GM18868 (cell line): ENCODE measurements at regions not wholly inside any gene's neighbourhood (a gene's known extent, or its start where the extent isn't known, plus 50 kb on each side); places are given as distances from the start of the nearest gene placed in this dataset.
"Not testable (repeated sequence)": the region's sequence is repeated elsewhere in the genome, so short reads cannot be mapped to it uniquely, and the experiment has no call there.

Experiments
- ATAC-seq: cut with Tn5 transposase; IDR thresholded peaks from one replicate; pipeline ENCODE4 v1.9.1; 2021; ENCODE audit warnings: mild to moderate bottlenecking, moderate library complexity; ENCODE audit not compliant: unreplicated experiment

DNA sequence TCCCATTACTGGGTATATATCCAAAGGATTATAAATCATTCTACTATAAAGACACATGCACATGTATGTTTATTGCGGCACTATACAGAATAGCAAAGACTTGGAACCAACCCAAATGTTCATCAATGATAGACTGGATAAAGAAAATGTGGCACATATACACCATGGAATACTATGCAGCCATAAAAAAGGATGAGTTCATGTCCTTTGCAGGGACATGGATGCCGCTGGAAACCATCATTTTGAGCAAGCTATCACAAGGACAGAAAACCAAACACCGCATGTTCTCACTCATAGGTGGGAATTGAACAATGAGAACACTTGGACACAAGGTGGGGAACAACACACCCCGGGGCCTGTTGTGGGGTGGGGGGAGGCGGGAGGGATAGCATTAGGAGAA lies 57.0 kb upstream of the NEUROD1 start:
- not testable (repeated sequence) for ATAC-seq

DNA sequence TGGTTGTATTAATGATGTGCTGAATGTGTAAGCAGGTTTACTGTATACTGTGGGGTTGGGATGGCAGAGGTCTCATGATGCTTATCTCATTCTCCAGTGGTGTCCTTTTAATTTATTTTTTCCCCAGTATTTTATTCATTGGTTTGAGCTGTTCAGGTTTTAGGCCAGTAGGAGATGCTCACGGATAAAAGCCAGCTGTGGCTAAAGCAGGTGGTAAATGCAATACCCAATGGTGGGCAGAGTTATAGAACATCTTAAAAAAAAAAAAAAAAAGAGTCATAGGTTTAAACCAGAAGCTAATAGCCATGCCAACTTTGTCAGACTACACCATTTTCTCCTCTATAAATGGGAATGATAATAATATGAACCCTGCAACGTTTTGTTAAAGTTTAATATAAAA lies 57.8 kb upstream of the NEUROD1 start:
- no peak for ATAC-seq

DNA sequence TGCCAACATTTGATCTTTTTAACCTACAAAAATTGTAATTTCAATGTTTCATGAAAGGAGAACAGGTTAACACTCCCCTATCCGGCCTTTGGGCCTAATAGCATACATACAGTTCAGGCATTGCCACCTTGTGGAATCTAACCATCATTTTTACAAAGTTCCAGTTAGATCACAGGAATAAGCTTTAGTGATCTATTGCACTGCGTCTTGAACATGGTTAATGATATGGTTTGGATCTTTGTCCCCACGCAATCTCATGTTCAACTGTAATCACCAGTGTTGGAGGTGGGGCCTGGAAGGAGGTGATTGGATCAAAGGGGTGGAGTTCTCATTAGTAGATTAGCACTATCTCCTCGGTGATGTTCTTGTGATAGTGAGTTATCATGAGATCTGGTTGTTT lies 58.2 kb upstream of the NEUROD1 start:
- ATAC-seq = no peak

DNA sequence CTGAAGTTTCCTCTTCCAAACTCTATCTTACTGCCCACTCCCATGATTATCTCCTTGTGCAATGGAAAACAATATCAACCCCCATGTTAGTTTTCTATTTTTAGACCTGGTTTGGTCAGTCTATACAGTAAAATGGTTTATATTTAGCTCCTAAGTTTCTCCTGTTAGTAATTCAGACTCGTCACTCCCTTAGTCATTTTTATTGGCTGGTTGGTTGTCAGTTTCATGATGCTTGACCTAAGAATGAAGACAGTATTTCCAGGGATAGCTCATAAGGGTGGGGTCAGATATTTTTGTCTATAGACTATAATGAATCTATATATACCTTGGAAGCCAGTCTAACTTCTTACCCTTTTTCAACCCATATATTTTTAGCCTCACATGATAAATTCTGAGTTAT lies 61.4 kb upstream of the NEUROD1 start:
- ATAC-seq = no peak

DNA sequence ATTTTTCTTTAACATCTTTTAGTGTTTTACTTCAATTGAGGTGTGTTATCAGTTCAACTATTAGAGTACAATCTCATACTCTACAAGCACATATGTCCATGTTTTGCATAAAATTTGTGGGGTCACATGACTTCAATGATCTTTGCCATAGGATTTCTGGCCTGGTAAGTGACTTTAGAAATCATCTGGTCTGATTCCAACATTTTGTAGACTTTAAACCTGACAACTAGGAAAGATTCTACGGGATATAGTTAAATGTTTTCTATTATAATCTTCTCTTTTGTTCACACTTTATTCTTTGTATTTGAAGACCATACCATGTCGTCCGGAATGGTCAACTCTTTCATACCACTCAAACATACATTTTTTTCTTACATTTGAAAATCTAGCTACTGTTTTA lies 62.0 kb upstream of the NEUROD1 start:
- no peak for ATAC-seq

DNA sequence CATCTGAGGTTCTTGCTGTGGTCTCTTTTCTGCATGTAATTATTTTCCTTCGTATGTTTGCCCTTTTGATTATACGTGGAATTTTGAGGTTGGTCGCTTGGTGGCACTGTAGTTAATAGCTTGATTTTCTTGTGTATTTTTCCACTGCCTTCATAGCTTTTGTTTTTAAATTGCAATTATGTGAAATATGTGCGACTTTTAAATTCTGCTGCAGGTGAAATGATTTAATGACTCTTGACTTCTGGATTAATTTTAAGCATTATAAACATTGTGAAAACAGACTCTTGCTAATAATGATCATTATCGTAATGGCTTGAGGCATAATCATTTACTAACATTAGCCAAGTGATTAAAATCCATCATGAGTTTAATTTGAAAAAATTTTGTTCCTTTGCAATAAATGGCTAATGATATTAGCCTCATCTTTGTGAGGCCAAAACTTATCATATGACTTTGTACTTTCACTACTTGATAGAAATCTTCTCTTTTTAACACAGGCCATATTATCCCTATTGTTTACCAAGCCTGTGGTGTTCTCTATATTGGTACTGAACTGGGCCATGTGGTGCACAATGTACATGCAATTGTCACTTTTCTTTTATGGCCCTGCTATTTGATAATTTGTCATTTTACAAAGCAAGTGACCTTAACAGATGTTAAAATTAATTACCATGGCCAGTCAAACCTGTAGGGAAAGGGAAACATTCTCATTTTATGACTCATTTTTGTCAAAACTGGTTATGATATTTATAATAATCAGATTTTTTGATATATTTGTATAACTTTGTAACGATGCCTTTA lies 62.8 kb upstream of the NEUROD1 start:
- peak; percentile 56 for ATAC-seq

DNA sequence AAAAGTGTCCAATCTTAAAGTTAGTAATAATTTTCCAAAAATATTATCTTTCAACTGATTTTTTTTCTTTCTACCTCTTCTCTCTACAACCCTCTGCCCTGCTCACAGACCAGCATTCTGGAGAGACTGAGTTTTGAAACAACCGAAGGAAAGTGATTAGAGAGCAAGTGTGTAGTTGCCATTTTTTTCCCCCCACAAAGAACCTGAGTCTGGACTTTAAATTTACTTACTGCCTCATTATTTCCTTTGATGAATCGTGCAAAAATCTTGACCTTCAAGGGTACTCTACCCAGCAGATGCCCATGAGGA lies 63.4 kb upstream of the NEUROD1 start:
- no peak for ATAC-seq

DNA sequence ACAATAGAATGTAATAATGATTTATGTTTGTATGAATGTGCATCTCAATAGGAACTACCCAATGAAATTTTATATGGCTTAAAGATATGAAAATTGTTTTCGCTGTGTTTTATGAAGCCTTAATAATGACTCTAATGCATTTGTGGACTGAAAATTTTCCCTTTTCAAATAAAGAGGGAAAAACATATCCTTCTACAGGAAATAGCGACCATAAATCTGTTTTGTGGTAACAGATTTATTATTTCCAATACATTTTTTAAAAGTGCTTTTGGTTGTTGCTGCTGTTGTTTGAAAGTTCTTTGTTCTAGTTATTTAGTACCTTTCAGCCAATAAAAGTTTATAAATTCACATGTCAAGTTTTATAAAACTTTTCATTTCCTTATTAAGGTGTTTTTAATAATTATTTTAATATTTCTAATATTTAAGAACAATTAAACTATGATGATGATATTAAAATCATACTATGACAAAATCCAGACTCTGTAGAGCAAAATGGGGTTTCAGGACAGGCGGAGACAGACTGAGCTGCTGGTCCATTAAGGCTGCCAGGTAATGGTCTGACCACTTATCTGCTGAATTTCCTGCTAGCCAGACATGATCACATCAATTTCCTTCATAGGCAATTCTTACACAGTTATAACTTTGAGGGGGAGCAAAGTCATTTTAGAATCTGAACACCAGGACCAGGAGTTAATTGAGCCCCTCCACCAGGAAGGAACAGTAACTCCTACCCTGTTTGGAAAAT lies 65.7 kb upstream of the NEUROD1 start:
- ATAC-seq = no peak

DNA sequence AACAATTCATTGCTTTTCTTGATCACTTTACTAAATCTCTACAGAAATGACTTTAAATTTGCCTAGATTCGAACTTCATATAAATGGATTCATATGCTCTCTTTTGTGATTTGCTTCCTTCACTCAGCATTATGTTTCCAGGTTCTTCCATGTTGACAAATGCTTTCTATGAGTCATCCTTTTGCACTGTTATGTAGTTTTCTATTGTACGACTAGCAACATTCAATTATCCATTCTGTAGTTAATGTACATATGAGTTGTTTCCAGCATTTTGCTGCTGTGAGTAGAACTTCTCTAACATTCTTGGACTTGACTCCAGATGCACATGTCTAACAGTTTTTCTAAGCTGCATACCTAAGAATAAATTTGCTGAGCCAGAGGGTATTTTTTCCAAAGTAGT lies 66.5 kb upstream of the NEUROD1 start:
- ATAC-seq = no peak

DNA sequence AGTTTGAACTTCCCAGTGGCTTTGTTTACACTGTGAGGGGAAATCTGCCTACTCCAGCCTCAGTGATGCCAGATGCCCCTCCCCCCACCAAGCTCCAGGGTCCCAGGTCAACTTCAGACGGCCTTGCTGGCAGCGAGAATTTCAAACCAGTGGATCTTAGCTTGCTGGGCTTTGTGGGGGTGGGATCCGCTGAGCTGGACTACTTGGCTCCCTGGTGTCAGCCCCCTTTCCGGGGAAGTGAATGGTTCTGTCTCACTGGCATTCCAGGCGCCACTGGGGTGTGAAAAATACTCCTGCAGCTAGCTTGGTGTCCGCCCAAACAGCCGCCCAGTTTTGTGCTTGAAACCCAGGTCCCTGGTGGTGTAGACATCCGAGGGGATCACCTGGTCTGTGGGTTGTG lies 70.0 kb upstream of the NEUROD1 start:
- no peak for ATAC-seq

DNA sequence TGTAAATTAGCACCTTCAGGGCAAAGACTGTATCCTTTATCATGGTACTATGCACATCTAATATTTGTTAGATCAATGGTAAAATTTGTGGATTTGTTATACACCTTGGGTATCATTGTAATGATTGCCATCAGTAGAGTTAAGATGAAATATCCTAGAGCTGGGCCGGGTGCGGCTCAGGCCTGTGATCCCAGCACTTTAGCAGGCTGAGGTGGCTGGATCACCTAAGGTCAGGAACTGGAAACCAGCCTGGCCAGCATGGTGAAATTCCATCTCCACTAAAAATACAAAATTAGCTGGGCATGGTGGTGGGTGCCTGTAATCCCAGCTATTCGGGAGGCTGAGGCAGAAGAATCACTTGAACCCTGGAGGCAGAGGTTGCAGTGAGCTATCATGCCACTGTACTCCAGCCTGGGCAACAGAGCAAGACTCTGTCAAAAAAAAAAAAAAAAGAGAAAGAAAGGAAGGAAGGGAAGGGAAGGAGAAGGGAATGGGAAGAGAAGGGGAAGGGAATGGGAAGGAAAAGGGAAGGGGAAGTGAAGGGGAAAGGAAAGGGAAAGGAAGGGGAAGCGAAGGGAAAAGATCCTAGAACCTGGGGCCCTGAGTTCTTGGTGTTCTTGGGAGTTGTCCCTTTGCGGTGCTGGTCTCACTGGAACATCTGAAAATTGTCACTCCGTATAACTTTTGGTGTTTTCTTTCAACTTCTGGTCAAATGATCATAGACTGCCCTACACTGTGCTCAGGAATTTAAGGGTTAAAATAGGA lies 71.1 kb upstream of the NEUROD1 start:
- ATAC-seq = no peak

DNA sequence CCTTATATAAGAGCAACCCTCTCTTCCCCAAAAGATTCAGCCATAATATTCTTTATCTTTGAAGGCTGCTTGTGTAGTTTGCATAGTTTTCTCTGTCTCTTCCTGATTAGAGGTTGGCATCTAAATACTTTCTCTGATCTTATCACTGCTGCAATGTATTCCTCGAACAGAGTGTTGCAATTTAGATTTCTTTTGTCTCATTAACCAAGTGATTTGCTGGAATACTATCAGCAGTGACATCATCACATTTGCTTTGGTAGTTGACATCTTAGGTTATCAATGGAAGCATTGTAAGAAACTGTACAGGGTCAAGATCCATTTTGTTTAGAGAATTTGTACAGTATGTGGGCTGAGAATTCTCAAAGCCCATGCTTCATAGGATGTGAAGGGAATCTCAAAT lies 72.0 kb upstream of the NEUROD1 start:
- no peak for ATAC-seq

DNA sequence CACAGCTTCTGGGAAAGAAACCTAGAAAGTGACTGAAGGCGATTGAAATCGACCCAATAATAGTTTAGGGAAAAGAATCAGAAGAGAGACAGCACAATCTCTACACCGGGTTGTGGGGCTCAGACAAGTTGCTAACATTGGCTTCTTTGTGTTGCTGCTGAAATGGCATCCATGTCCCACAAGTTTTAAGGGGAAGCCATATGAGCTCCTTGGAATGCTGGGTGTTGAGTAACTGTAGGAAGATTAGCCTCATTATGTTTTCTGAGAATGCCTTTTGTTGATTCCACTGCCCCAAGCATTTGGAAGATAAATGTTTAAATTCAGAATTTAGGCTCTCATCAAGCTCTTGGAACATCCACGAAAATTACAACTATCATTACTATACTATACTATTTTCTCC lies 73.4 kb upstream of the NEUROD1 start:
- ATAC-seq = no peak

DNA sequence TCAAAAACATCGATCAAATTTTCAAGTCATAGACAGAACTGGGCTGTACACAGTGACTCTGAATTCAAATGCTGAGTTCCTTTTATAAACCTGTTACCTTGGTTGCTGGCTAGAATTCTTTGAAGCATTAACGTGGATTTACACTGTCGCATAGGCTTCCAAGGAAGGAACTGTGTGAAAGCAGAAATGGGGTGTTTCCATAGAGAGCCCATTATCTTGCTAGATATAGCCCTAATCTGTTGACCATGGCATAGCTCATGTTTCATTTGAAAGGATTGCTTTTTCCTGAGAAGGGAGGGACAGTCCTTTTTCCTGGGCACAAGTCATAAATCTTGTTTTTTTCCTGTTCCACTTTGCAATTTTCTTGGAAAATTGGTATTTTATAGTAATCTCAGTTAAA lies 73.8 kb upstream of the NEUROD1 start:
- ATAC-seq = no peak

DNA sequence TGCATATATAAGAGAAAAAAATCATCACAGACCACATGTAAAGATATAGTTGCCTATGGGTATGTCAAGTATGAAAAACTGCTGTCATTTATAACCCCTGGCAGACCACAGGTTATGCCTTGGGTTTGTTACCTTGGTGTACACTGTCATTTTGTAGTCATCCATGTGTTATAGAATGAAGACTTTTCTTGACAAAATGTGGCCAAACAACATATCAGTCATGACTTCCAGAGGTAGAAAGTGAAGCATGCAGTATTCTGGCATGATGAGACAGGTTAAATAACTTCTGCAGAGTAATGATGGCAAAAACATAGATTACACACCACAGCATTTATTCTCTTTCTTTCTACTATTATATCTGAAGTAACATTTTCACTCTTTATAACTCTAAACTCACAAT lies 74.9 kb upstream of the NEUROD1 start:
- ATAC-seq = no peak

DNA sequence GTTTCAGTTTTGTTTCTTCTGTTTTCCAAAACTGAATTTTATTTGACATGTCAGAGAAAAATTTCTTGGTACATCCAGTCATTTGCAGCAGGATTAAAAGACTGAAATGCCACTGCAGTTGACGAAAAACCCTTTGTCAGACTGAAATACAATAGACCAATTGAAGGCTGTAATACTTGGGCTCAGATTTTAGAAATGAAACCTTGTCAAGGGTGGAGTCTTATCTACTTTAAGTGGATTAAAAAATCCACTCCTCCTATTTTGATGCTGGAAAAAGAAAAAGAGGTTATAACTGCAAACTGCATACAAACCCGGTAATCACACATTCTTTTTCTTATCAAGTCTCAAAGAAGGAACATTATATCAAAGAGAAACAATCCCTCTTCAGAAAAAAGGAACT lies 80.2 kb upstream of the NEUROD1 start:
- ATAC-seq = no peak

DNA sequence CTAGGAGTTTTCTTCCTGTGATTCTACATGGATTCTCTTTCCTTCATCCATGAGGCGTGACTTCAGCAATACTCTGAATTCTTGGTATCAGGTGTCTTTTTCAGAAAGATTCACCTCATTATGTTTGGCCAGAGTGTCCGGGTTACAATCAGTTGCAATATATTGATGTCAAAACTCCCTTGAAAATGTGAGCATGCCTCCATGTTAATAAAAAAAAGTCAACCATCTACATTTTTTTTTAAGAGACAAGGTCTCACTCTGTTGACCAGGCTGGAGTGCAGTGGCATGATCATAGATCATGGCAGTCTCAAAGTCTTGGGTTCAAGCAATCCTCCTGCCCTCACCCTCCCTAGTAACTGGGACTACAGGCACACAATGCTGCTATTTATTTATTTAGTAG lies 80.9 kb upstream of the NEUROD1 start:
- ATAC-seq = no peak

DNA sequence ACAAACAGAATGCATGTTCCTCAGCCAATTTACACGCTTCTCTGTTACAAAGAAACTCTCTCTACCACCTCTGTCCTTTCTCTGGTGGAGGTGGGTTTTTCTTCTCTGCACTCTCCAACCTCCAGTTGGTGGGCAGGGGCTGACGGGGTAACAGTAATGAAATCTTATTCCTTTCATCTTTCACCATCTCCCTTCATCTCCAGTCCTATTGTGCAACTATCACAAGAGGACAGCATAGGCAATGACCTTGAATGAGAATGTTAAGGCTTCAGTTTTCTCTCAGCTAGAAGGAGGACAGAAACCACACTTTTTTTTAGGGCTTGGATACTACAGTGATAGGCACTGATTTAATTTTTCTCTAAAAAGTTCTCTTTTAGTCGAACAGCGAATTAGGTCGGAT lies 81.7 kb upstream of the NEUROD1 start:
- no peak for ATAC-seq

DNA sequence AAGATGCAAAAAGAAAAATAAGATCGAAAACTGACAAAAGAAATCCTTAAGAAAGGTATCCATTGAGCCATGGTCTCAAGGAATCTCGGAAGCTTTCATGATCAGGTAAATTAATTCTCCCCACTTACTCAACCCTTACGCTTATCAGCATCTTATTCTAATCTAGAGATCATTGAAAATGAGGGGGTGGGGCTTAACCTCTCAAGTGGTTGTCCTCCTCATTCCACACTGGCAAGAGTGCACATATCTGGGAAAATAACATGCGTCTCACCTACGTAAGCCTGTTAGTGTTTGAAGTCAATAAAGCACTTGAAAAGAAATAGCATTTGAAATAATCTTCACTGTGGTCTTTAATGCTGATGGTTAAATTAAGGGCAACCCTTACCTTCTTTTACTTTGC lies 82.5 kb upstream of the NEUROD1 start:
- no peak for ATAC-seq

DNA sequence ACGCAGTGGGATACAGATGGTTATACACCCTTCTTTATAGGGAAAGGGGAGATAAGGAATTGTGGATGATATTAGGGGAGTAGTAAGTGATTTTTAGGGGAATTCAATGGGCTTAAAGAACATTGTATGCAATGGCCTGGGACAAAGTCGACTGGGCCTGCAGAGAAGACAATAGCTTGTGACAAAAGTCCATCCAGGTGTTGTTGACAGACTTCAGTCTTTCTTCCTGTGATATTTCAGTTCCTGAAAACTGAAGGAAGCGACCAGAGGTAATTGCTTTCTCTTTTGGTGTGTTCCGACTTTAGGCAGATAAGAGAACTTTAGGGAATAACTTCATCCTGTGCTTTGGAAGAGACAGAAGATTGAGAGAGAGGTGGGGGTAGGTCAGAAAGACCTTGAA lies 83.1 kb upstream of the NEUROD1 start:
- no peak for ATAC-seq

DNA sequence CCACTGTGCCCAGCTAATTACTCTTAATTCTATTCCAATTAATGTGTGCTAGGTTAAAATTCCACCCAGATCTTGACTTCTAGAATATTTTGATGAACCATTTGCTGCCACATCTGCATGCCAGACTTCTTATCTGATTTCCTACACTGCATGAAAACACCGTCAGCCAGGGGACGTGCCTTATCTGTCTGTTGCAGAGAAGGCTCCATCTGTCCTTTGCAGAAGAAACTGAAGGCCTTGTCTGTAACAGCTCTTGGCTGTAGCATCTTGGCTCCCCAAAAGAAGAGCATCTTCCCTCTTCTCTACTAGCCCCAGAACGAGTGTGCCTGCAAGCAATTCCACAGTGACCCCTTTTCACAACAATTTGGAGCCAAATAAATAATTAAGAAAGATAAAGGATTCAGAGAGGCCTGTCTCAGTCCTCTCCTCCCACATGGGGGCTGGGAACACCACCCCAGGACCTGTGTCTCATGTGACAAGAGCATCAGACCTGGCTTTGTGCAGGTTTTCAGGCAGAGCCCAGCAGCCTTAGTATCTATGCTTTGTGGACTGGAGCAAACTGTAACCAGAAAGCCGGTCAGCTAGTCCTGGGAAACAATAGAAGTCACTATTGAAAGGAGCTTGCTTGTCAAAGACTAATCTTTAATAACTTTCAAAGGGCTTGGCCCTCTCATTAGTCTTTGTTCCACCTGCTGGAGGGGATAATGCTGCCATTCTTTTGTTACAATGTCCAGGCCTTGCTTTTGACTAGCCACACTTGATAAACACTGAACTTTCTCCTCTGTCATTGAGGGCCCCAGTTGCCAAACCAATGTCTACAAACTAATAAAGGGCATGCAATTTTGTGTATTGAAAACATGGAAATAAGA lies 84.0 kb upstream of the NEUROD1 start:
- no peak for ATAC-seq
